GM10266 (cell line): ENCODE measurements at regions not wholly inside any gene's neighbourhood (a gene's known extent, or its start where the extent isn't known, plus 50 kb on each side); places are given as distances from the start of the nearest gene placed in this dataset.

Source experiments
- DNase-seq: peaks from one replicate; pipeline ENCODE4 v3.0.0; 2012; ENCODE audit errors: extremely low spot score
- CTCF ChIP-seq: IDR thresholded peaks from 2 replicates; pipeline ENCODE4 v1.5.1; 2012; ENCODE audit warnings: mild to moderate bottlenecking, low read depth; ENCODE audit not compliant: control insufficient read depth, insufficient read depth; ENCODE audit errors: missing control alignments

GRCh38 chr10:89076120-89076519 is 85.5 kb downstream of the FAS start:
- TF ChIP-seq CTCF, result no peak
- DNase-seq, result no peak

- DNase-seq, result no peak
- no peak for TF ChIP-seq CTCF
Measured at GRCh38 chr10:89075631-89076030, 85.0 kb downstream of the FAS start.

GRCh38 chr10:89074120-89074519 is 83.5 kb downstream of the FAS start:
- no peak for DNase-seq
- no peak for TF ChIP-seq CTCF

- DNase-seq, result no peak
- no peak for TF ChIP-seq CTCF
Measured at GRCh38 chr10:89073719-89074118, 83.1 kb downstream of the FAS start.

- DNase-seq, result no peak
- no peak for TF ChIP-seq CTCF
Measured at GRCh38 chr10:89069589-89069988, 79.0 kb downstream of the FAS start.
